Testis (tissue), 2 donors: ENCODE measurements at regions not wholly inside any gene's neighbourhood (a gene's known extent, or its start where the extent isn't known, plus 50 kb on each side); places are given as distances from the start of the nearest gene placed in this dataset.

Experiments used
- DNase-seq: peaks from one replicate; pipeline ENCODE4 v3.0.0-alpha.2; 2019
- H3K27ac ChIP-seq, 2 donors: fragments of 200-600 bp; sonication (generic); one replicate each; pipeline ENCODE4 v1.5.1; 2019
- H3K27me3 ChIP-seq: fragments of 200-600 bp; sonication (generic); one replicate; pipeline ENCODE4 v1.5.1; 2019
- H3K36me3 ChIP-seq: fragments of 200-600 bp; sonication (generic); one replicate; pipeline ENCODE4 v1.5.1; 2017; ENCODE audit warnings: low read depth; ENCODE audit errors: missing control alignments
- H3K4me1 ChIP-seq: fragments of 200-600 bp; sonication (generic); one replicate; pipeline ENCODE4 v1.5.1; 2019
- H3K4me3 ChIP-seq, 2 donors: fragments of 200-600 bp; sonication (generic); one replicate each; pipeline ENCODE4 v1.5.1; 2017 to 2019
- H3K9me3 ChIP-seq: fragments of 200-600 bp; sonication (generic); one replicate; pipeline ENCODE4 v1.5.1; 2017
- POLR2A ChIP-seq: fragments of 450-650 bp; IDR thresholded peaks from one replicate; pipeline ENCODE4 v1.6.1; 2017; ENCODE audit warnings: antibody characterized with exemption, mild to moderate bottlenecking, moderate library complexity
- WGBS, 2 donors: methylation state at CpG; one replicate each; pipeline ENCODE4 v1.1.5; 2018; 5-methylcytosine and 5-hydroxymethylcytosine counted together
- intact Hi-C: fragments of 100-400 bp; cut with DNase I; formaldehyde crosslinking; loops from one replicate; pipeline ENCODE4 v1.15.1; 2023; ENCODE audit warnings: low total_unique reads
- TF ChIP-seq, protein P1 (sequence below), 3 experiments: fragments of 450-650 bp in 2 of 3; fragments of 200-600 bp in 1 of 3; sonication (generic) in 1 of 3; IDR thresholded peaks; one replicate each; pipeline ENCODE4 v1.5.1; 2016 to 2019; ENCODE audit warnings: antibody characterized with exemption in 3 of 3, mild to moderate bottlenecking in 2 of 3, moderate library complexity in 1 of 3

- no peaks in the 10 kb centered on the region for H3K4me1 ChIP-seq
- no peak for DNase-seq
- 91 to 93% methylated on average over 4 of the region's 4 CpGs for WGBS, 2 donors
- no peaks in the 10 kb centered on the region for H3K36me3 ChIP-seq
- intact Hi-C loops, result no loop called here
- H3K4me3 ChIP-seq, result no peak overlapping the region
- no peak overlapping the region for H3K27ac ChIP-seq
- H3K9me3 ChIP-seq, result no peaks in the 10 kb centered on the region
- no peaks in the 10 kb centered on the region for H3K27me3 ChIP-seq
- TF ChIP-seq POLR2A, result no peak
- TF ChIP-seq, protein P1, sequence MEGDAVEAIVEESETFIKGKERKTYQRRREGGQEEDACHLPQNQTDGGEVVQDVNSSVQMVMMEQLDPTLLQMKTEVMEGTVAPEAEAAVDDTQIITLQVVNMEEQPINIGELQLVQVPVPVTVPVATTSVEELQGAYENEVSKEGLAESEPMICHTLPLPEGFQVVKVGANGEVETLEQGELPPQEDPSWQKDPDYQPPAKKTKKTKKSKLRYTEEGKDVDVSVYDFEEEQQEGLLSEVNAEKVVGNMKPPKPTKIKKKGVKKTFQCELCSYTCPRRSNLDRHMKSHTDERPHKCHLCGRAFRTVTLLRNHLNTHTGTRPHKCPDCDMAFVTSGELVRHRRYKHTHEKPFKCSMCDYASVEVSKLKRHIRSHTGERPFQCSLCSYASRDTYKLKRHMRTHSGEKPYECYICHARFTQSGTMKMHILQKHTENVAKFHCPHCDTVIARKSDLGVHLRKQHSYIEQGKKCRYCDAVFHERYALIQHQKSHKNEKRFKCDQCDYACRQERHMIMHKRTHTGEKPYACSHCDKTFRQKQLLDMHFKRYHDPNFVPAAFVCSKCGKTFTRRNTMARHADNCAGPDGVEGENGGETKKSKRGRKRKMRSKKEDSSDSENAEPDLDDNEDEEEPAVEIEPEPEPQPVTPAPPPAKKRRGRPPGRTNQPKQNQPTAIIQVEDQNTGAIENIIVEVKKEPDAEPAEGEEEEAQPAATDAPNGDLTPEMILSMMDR (IDR thresholded peaks at IDR 0.05), result no peak
Observed at GRCh38 chr9:80188579-80188978, 616.8 kb downstream of the TLE4 start.

DNA sequence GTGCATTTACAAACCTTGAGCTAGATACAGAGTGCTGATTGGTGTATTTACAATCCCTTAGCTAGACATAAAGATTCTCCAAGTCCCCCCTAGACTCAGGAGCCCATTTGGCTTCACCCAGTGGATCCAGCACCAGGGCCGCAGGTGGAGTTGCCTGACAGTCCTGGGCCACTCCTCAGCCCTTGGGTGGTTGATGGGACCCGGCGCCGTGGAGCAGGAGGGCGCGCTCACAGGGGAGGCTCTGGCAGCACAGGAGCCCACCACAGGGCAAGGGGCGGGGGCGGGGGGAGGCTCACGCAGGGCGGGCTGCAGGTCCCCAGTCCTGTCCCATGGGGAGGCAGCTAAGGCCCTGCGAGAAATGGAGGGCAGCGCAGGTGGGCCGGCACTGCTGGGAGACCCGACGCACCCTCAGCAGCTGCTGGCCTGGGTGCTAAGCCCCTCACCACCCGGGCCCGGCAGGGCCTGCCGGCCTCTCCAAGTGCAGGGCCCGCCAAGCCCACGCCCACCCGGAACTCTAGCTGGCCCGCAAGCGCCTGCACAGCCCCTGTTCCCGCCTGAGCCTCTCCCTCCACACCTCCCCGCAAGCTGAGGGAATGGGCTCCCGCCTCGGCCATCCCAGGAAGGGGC, 613.5 kb downstream of the TLE4 start:
- no peaks in the 10 kb centered on the region for H3K4me1 ChIP-seq
- peak overlapping the region; percentile 29 to 38 for H3K4me3 ChIP-seq
- H3K27me3 ChIP-seq, result no peaks in the 10 kb centered on the region
- TF ChIP-seq, protein P1 (IDR thresholded peaks at IDR 0.05), result no peak
- TF ChIP-seq POLR2A, result no peak
- peak; percentile 35 for DNase-seq
- intact Hi-C loops, result no loop called here
- H3K9me3 ChIP-seq, result no peaks in the 10 kb centered on the region
- H3K36me3 ChIP-seq, result no peaks in the 10 kb centered on the region
- no peak overlapping the region for H3K27ac ChIP-seq
- 71 to 80% methylated on average over 2 to 22 of the region's 27 CpGs for WGBS, 2 donors

- H3K9me3 ChIP-seq, result no peaks in the 10 kb centered on the region
- no peaks in the 10 kb centered on the region for H3K27me3 ChIP-seq
- no peaks in the 10 kb centered on the region for H3K36me3 ChIP-seq
- H3K4me3 ChIP-seq, result no peak overlapping the region
- intact Hi-C loops, result no loop called here
- no peak for TF ChIP-seq POLR2A
- TF ChIP-seq, protein P1 (IDR thresholded peaks at IDR 0.05), result no peak
- DNase-seq, result no peak
- no peak overlapping the region for H3K27ac ChIP-seq
- H3K4me1 ChIP-seq, result no peaks in the 10 kb centered on the region
- WGBS, 2 donors, result 89 to 90% methylated on average over 2 of the region's 2 CpGs
Observed at GRCh38 chr9:80177949-80178480, 606.2 kb downstream of the TLE4 start.

GRCh38 chr9:80175286-80176150, 603.8 kb downstream of the TLE4 start:
- Histone ChIP-seq H3K27me3 (no peaks in the 10 kb centered on the region), H3K4me1 (no peaks in the 10 kb centered on the region), H3K27ac (no peak overlapping the region), H3K36me3 (no peaks in the 10 kb centered on the region), H3K4me3 (no peak overlapping the region), H3K9me3 (no peaks in the 10 kb centered on the region)
- WGBS, 2 donors, result 15% methylated on average over 1 of the region's 1 CpG
- DNase-seq, result peak; percentile 22
- intact Hi-C loops, result no loop called here
- TF ChIP-seq POLR2A, result no peak
- TF ChIP-seq, protein P1 (IDR thresholded peaks at IDR 0.05), result peak; percentile 29 to 79 (median 39)
